B cell (primary cell): ENCODE measurements at regions not wholly inside any gene's neighbourhood (a gene's known extent, or its start where the extent isn't known, plus 50 kb on each side); places are given as distances from the start of the nearest gene placed in this dataset.

Experiments used
- ATAC-seq: fragments of 200-7000 bp; cut with Tn5 transposase; one replicate; pipeline ENCODE4 v1.10.0; 2021; ENCODE audit warnings: low read depth, mild to moderate bottlenecking, moderate number of reproducible peaks, moderate library complexity
- CTCF ChIA-PET: fragments of 350-600 bp; sonication (Branson Sonifier 250); formaldehyde crosslinking; loops from one replicate; lab custom pipeline; 2021; ENCODE audit warnings: antibody characterized with exemption, inconsistent platforms; lab: Charles Lee
- POLR2A ChIA-PET: fragments of 350-600 bp; sonication (Branson Sonifier 250); formaldehyde crosslinking; loops from one replicate; lab custom pipeline; 2021; ENCODE audit warnings: antibody characterized with exemption; lab: Charles Lee
- DNase-seq: peaks from one replicate; pipeline ENCODE4 v3.0.0; 2013
- H2AFZ ChIP-seq: 2 replicates; pipeline ENCODE4 v1.6.1; 2012; ENCODE audit warnings: mild to moderate bottlenecking, low read depth, low read length; ENCODE audit not compliant: insufficient read depth, poor library complexity, severe bottlenecking
- H3K27ac ChIP-seq, 2 donors: 1 replicate in 1 of 2; 2 replicates in 1 of 2; pipeline ENCODE4 v1.5.1; 2012 to 2013; ENCODE audit warnings: low read length in 2 of 2, mild to moderate bottlenecking in 2 of 2, moderate library complexity in 1 of 2
- H3K27me3 ChIP-seq, 4 experiments: fragments of 200-600 bp in 1 of 4; sonication (generic) in 1 of 4; replicated peaks in 1 of 4; 1 replicate in 2 of 4; 2 replicates in 2 of 4; pipeline versions ENCODE4 v1.6.1 to v1.7.0; 2013 to 2016; ENCODE audit warnings: low read length in 3 of 4, mild to moderate bottlenecking in 2 of 4, mixed read lengths in 1 of 4, moderate library complexity in 1 of 4; ENCODE audit not compliant: insufficient read depth in 4 of 4, control insufficient read depth in 3 of 4; ENCODE audit errors: control extremely low read depth in 1 of 4
- H3K36me3 ChIP-seq, 2 experiments: replicated peaks in 1 of 2; 1 replicate in 1 of 2; 2 replicates in 1 of 2; pipeline versions ENCODE4 v1.6.1 to v1.7.1; 2013; ENCODE audit warnings: low read length in 1 of 2; ENCODE audit not compliant: insufficient read depth in 2 of 2, control insufficient read depth in 1 of 2; ENCODE audit errors: control extremely low read depth in 1 of 2, extremely low read depth in 1 of 2
- H3K4me1 ChIP-seq, 2 donors: fragments of 200-600 bp in 1 of 2; sonication (generic) in 1 of 2; 1 replicate in 1 of 2; 2 replicates in 1 of 2; pipeline versions ENCODE4 v1.5.1 to v1.6.1; 2013 to 2017; ENCODE audit warnings: low read length in 2 of 2; ENCODE audit not compliant: control insufficient read depth in 2 of 2, insufficient read depth in 2 of 2
- H3K4me2 ChIP-seq: replicated peaks from 2 replicates; pipeline ENCODE3; 2012; ENCODE audit warnings: mild to moderate bottlenecking, low read depth, low read length; ENCODE audit not compliant: poor library complexity, severe bottlenecking
- H3K4me3 ChIP-seq, 5 experiments: fragments of 200-600 bp in 1 of 5; sonication (generic) in 1 of 5; 1 replicate in 3 of 5; 2 replicates in 2 of 5; pipeline versions ENCODE4 v1.5.1 to v1.7.0; 2011 to 2016; ENCODE audit warnings: low read length in 4 of 5, mild to moderate bottlenecking in 4 of 5, low read depth in 2 of 5, control low read depth in 1 of 5, moderate library complexity in 1 of 5; ENCODE audit not compliant: insufficient read depth in 1 of 5; ENCODE audit errors: control extremely low read depth in 1 of 5, extremely low read depth in 1 of 5
- H3K79me2 ChIP-seq: fragments of 200-600 bp; sonication (generic); one replicate; pipeline ENCODE4 v1.6.0; 2016; ENCODE audit warnings: low read length; ENCODE audit not compliant: control insufficient read depth, insufficient read depth
- H3K9ac ChIP-seq: fragments of 200-600 bp; sonication (generic); 2 replicates; pipeline ENCODE4 v1.6.1; 2017; ENCODE audit warnings: mild to moderate bottlenecking, low read length, moderate library complexity
- H3K9me3 ChIP-seq, 3 donors: one replicate each; pipeline versions ENCODE4 v1.6.1 to v1.7.1; 2013; ENCODE audit warnings: low read length in 2 of 3; ENCODE audit not compliant: control insufficient read depth in 2 of 3, insufficient read depth in 1 of 3; ENCODE audit errors: control extremely low read depth in 1 of 3
- H4K20me1 ChIP-seq: 2 replicates; pipeline ENCODE4 v1.6.0; 2012; ENCODE audit warnings: mild to moderate bottlenecking, low read length; ENCODE audit not compliant: insufficient read depth, control insufficient read depth, poor library complexity, severe bottlenecking
- H3K27ac Mint-ChIP-seq: one replicate; pipeline ENCODE4 v1.8.0; 2021; ENCODE audit warnings: mixed read lengths
- H3K27me3 Mint-ChIP-seq: one replicate; pipeline ENCODE4 v1.8.0; 2021; ENCODE audit warnings: mixed read lengths
- H3K4me1 Mint-ChIP-seq: one replicate; pipeline ENCODE4 v1.8.0; 2021; ENCODE audit warnings: mixed read lengths
- H3K4me3 Mint-ChIP-seq: one replicate; pipeline ENCODE4 v1.8.0; 2021; ENCODE audit warnings: mixed read lengths
- H3K9me3 Mint-ChIP-seq: one replicate; pipeline ENCODE4 v1.8.0; 2022; ENCODE audit warnings: mixed read lengths; ENCODE audit not compliant: insufficient read depth
- EZH2 ChIP-seq: IDR thresholded peaks from 2 replicates; pipeline ENCODE4 v1.6.1; 2012; ENCODE audit warnings: borderline replicate concordance, low read depth, mild to moderate bottlenecking, moderate library complexity, low read length; ENCODE audit not compliant: insufficient read depth, poor library complexity, severe bottlenecking
- WGBS: methylation state at CpG from one replicate; pipeline ENCODE4 v1.1.5; 2013; ENCODE audit warnings: missing lambda C conversion rate; ENCODE audit not compliant: insufficient coverage; 5-methylcytosine and 5-hydroxymethylcytosine counted together
- intact Hi-C: fragments of 100-400 bp; cut with micrococcal nuclease; formaldehyde crosslinking; loops from one replicate; pipeline ENCODE4 v1.10.0; 2022
- TF ChIP-seq, protein P1 (sequence below): fragments of 200-600 bp; IDR thresholded peaks from one replicate; pipeline ENCODE4 v1.8.0; 2022; ENCODE audit warnings: antibody characterized with exemption, mild to moderate bottlenecking

DNA sequence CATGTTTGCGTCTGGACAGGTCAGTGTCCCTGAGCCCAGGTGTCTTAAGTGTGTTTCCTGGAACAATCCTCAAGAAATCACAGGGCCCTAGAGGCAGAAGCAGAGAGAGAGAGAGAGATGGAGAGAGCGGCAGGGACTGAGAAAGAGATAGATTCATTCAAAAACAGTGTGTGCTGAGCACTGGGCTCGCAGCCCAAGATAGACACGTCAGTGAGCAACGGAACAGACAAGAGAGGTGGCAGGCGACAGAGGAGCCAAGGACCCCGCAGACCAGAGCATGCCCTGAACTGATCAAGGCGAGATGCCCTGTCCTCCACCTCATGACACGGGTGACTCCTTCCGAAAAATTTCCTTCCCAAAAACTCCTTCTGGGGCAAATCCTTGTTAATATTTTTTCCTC is 362.0 kb upstream of the SULF2 start:
- Histone ChIP-seq H3K4me3 (no peak overlapping the region), H2AFZ (no peak overlapping the region), H3K79me2 (no peaks in the 10 kb centered on the region), H3K36me3 (no peaks in the 10 kb centered on the region), H3K4me1 (no peaks in the 10 kb centered on the region), H4K20me1 (no peaks in the 10 kb centered on the region), H3K27ac (no peak overlapping the region), H3K9ac (no peak overlapping the region), H3K4me2 (no peak overlapping the region), H3K9me3 (peaks cover 0 to 2% (median 0%) of the 10 kb centered on the region in 3 donors), H3K27me3 (peaks cover 0 to 2% (median 0%) of the 10 kb centered on the region in 4 experiments)
- H3K4me1 Mint-ChIP-seq, result no peaks in the 10 kb centered on the region
- DNase-seq (no peak), ATAC-seq (no peak)
- no peak overlapping the region for H3K4me3 Mint-ChIP-seq
- ChIA-PET CTCF (no interaction called here), POLR2A (no interaction called here)
- intact Hi-C loops, result no loop called here
- H3K27me3 Mint-ChIP-seq, result peaks cover 12% of the 10 kb centered on the region
- no peak overlapping the region for H3K27ac Mint-ChIP-seq
- TF ChIP-seq, protein P1, sequence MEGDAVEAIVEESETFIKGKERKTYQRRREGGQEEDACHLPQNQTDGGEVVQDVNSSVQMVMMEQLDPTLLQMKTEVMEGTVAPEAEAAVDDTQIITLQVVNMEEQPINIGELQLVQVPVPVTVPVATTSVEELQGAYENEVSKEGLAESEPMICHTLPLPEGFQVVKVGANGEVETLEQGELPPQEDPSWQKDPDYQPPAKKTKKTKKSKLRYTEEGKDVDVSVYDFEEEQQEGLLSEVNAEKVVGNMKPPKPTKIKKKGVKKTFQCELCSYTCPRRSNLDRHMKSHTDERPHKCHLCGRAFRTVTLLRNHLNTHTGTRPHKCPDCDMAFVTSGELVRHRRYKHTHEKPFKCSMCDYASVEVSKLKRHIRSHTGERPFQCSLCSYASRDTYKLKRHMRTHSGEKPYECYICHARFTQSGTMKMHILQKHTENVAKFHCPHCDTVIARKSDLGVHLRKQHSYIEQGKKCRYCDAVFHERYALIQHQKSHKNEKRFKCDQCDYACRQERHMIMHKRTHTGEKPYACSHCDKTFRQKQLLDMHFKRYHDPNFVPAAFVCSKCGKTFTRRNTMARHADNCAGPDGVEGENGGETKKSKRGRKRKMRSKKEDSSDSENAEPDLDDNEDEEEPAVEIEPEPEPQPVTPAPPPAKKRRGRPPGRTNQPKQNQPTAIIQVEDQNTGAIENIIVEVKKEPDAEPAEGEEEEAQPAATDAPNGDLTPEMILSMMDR, result no peak
- TF ChIP-seq EZH2, result no peak
- no peaks in the 10 kb centered on the region for H3K9me3 Mint-ChIP-seq
- 92% methylated on average over 8 of the region's 10 CpGs for WGBS

DNA sequence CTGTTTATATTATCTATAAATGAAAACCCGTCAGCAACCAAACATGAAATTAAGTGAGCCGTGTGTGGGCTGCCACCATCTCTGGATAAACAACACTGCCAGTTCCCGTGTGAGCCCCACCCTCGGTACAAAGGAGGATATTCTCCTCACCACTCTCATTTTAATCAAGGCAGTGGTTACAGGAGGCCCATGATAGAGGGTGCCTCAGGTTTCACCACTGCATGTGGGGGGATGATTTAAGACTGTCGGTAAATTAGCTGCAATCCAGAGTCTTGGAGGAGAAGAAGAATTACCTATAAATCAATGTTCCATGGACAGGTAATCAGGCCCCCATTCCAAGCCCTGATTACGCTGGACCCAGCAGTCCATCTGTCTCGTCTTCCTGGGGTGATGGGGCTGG is 361.6 kb upstream of the SULF2 start:
- no peak overlapping the region for H3K4me3 ChIP-seq
- POLR2A ChIA-PET, result no interaction called here

More for the DNA sequence above, 361.6 kb upstream of the SULF2 start:
- Histone ChIP-seq H3K4me1 (no peaks in the 10 kb centered on the region), H3K27ac (no peak overlapping the region), H3K27me3 (peaks cover 0 to 2% (median under 1%) of the 10 kb centered on the region in 4 experiments), H3K9me3 (peaks cover 0 to 7% (median 0%) of the 10 kb centered on the region in 3 donors), H3K79me2 (no peaks in the 10 kb centered on the region), H3K36me3 (no peaks in the 10 kb centered on the region), H3K9ac (no peak overlapping the region), H4K20me1 (no peaks in the 10 kb centered on the region), H3K4me2 (no peak overlapping the region), H2AFZ (no peak overlapping the region)
- DNase-seq (no peak), ATAC-seq (no peak)
- intact Hi-C loops, result no loop called here
- no peak for TF ChIP-seq EZH2
- TF ChIP-seq, protein P1, result no peak
- Mint-ChIP-seq H3K4me3 (no peak overlapping the region), H3K27ac (no peak overlapping the region), H3K9me3 (no peaks in the 10 kb centered on the region), H3K4me1 (no peaks in the 10 kb centered on the region), H3K27me3 (peaks cover 12% of the 10 kb centered on the region)
- CTCF ChIA-PET, result no interaction called here
- 78% methylated on average over 5 of the region's 7 CpGs for WGBS
